Vagina (tissue), 2 donors: ENCODE measurements at regions not wholly inside any gene's neighbourhood (a gene's known extent, or its start where the extent isn't known, plus 50 kb on each side); places are given as distances from the start of the nearest gene placed in this dataset.

Source experiments
- POLR2A ChIP-seq, 2 donors: fragments of 450-650 bp; IDR thresholded peaks; one replicate each; pipeline ENCODE4 v1.6.1; 2017; ENCODE audit warnings: antibody characterized with exemption in 2 of 2, mild to moderate bottlenecking in 2 of 2, moderate library complexity in 2 of 2
- POLR2AphosphoS5 ChIP-seq, 2 donors: sonication (generic); formaldehyde crosslinking; IDR thresholded peaks; one replicate each; pipeline ENCODE4 v1.9.0; 2017; ENCODE audit warnings: antibody characterized with exemption in 2 of 2, mild to moderate bottlenecking in 2 of 2, low read depth in 1 of 2; ENCODE audit not compliant: insufficient read depth in 1 of 2
- TF ChIP-seq, protein P1 (sequence below), 3 experiments: fragments of 450-650 bp in 2 of 3; fragments of 200-600 bp in 1 of 3; sonication (generic) in 1 of 3; IDR thresholded peaks; one replicate each; pipeline ENCODE4 v1.5.1; 2017 to 2019; ENCODE audit warnings: antibody characterized with exemption in 3 of 3, mild to moderate bottlenecking in 2 of 3, moderate library complexity in 2 of 3

DNA sequence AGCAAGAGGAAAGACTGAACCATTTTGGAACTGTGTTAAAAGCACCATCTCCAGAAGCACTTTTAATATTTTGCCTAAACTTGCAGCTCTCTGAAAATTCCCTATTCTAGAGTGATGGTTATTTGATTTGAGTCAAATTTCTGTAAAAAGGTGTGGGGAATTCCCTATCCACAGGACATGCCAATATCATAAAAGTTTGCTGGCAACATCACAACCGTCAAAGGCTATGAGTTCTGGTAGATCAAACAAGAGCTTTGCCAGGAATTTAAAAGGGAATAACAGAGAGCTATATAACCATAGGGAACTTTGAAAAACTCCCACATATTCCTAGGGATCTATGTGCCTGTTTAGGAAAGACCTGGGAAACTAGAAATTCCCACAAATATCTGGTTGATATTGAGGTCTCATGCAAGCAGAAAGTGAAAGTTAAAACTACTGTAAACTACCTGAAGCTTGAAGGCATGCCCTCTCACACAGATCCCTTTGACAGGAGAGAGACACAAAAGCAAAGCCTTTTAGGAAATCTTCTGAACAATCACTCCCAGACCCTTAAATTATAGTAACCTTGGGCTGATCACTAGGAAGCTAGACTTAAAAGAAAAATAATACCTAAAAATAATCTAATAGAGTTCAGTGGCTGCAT is 549.9 kb downstream of the ANXA1 start:
- TF ChIP-seq, protein P1, sequence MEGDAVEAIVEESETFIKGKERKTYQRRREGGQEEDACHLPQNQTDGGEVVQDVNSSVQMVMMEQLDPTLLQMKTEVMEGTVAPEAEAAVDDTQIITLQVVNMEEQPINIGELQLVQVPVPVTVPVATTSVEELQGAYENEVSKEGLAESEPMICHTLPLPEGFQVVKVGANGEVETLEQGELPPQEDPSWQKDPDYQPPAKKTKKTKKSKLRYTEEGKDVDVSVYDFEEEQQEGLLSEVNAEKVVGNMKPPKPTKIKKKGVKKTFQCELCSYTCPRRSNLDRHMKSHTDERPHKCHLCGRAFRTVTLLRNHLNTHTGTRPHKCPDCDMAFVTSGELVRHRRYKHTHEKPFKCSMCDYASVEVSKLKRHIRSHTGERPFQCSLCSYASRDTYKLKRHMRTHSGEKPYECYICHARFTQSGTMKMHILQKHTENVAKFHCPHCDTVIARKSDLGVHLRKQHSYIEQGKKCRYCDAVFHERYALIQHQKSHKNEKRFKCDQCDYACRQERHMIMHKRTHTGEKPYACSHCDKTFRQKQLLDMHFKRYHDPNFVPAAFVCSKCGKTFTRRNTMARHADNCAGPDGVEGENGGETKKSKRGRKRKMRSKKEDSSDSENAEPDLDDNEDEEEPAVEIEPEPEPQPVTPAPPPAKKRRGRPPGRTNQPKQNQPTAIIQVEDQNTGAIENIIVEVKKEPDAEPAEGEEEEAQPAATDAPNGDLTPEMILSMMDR (IDR thresholded peaks at IDR 0.05) = no peak
- TF ChIP-seq POLR2A (IDR thresholded peaks at IDR 0.05) (no peak), POLR2AphosphoS5 (IDR thresholded peaks at IDR 0.05; ENCODE audit: insufficient read depth in 1 of 2, low read depth in 1 of 2) (no peak)
